Heart right ventricle (tissue), 16 donors: ENCODE measurements at regions not wholly inside any gene's neighbourhood (a gene's known extent, or its start where the extent isn't known, plus 50 kb on each side); places are given as distances from the start of the nearest gene placed in this dataset.

Experiments used
- ATAC-seq, 8 donors: fragments of 200-7000 bp; cut with Tn5 transposase; one replicate each; pipeline ENCODE4 v1.9.1; 2020; ENCODE audit warnings: mild to moderate bottlenecking in 8 of 8, moderate library complexity in 8 of 8, moderate number of reproducible peaks in 1 of 8
- DNase-seq, 2 donors: peaks; one replicate each; pipeline ENCODE4 v3.0.0-alpha.2; 2020
- H3K27ac ChIP-seq, 10 donors: fragments of 200-600 bp; sonication (generic) in 2 of 10; one replicate each; pipeline versions ENCODE4 v1.5.0 to v1.8.0; 2020 to 2022; ENCODE audit warnings: mild to moderate bottlenecking in 3 of 10
- H3K27me3 ChIP-seq, 7 donors: fragments of 200-600 bp; one replicate each; pipeline ENCODE4 v1.8.0; 2021 to 2022; ENCODE audit warnings: mild to moderate bottlenecking in 2 of 7
- H3K36me3 ChIP-seq, 9 donors: fragments of 200-600 bp; sonication (generic) in 1 of 9; one replicate each; pipeline versions ENCODE4 v1.5.0 to v1.8.0; 2020 to 2022; ENCODE audit warnings: mild to moderate bottlenecking in 2 of 9
- H3K4me1 ChIP-seq, 9 donors: fragments of 200-600 bp; sonication (generic) in 1 of 9; one replicate each; pipeline versions ENCODE4 v1.5.0 to v1.8.0; 2020 to 2022; ENCODE audit warnings: mild to moderate bottlenecking in 4 of 9
- H3K4me3 ChIP-seq, 10 donors: fragments of 200-600 bp; sonication (generic) in 2 of 10; one replicate each; pipeline versions ENCODE4 v1.5.0 to v1.8.0; 2020 to 2022; ENCODE audit warnings: mild to moderate bottlenecking in 7 of 10, moderate library complexity in 2 of 10
- H3K9me3 ChIP-seq, 11 donors: fragments of 200-600 bp in 10 of 11; sonication (generic) in 2 of 11; one replicate each; pipeline versions ENCODE4 v1.5.0 to v1.8.0; 2013 to 2022; ENCODE audit warnings: mild to moderate bottlenecking in 2 of 11, control low read depth in 1 of 11, moderate library complexity in 1 of 11
- WGBS, 2 donors: extraction: QIAGEN DNeasy Blood & Tissue Kit; methylation state at CpG; one replicate each; pipeline ENCODE4 v1.1.7; 2013; ENCODE audit warnings: inconsistent platforms in 1 of 2; 5-methylcytosine and 5-hydroxymethylcytosine counted together
- intact Hi-C, 10 donors: fragments of 100-400 bp; cut with DNase I; formaldehyde crosslinking; loops; one replicate each; pipeline versions ENCODE4 v1.11.1 to v1.14.2; 2022
- TF ChIP-seq, protein P1 (sequence below), 9 donors: fragments of 200-600 bp; sonication (generic) in 2 of 9; IDR thresholded peaks; one replicate each; pipeline versions ENCODE4 v1.5.0 to v1.8.0; 2021 to 2022; ENCODE audit warnings: antibody characterized with exemption in 9 of 9, mild to moderate bottlenecking in 5 of 9, moderate library complexity in 1 of 9
- donor health status: Arrhythmogenic right ventricular cardiomyopathy.
- donor health status: ischemic (EF 13 %, LVEDD 7.1; RV severe dilation, severe dysfunction).
- donor health status: healthy with polysubstance abuse.
- donor health status: DM: no; HTN: yes; CAD: no.
- donor health status: DM: no; HTN: no; CAD: no.
- donor health status: ischemic (EF 25% LVEDD 6.9; RV normal size, moderate dysfunction).
- donor health status: ischemic (EF 25% LVEDD 5.7; RV mildly dilated, moderate dysfunction).
- donor health status: healthy.
- donor health status: DM: yes; HTN: yes; CAD: no.
- donor health status: Ischemic cardiomyopathy.
- donor health status: ischemic (EF 35%, LVEDD 5.7; RV mildly dilated, moderate dysfunction).
- donor health status: nonischemic (EF 11% LVEDD 7.7; RV severe dilation, severe dysfunction).
- donor health status: DM: yes; HTN: yes; CAD: no.
- donor health status: PGD.
- donor health status: ischemic (EF 29% LVEDD 5.4; RV normal size, mild dysfunction).
- donor health status: nonischemic (EF 23%, LVEDD 6.1; RV moderate dilation, normal function).

DNA sequence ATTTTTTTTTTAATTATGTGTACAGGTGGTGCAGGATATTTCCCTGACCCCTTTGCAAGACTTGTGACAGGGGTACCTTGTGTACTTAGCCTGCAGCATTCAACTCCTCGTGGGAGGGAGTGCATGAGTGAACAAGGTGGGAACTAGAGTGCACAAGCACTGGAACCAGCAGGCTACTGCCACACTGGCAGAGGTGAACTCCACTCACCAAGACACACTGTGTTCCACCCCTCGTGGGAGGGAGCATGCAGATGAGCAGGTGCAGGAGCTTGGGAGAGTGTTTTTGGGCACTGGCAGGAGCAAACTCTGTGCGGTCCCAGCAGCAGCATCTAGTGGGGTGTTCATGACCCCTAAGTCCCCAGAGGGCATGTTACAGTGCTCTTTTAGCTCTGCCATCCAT is 282.7 kb upstream of the PLET1 start:
- H3K4me3 ChIP-seq: no peak overlapping the region
- ATAC-seq (peak in 1 of 8 donors; percentile 62), DNase-seq (no peak)
- no peaks in the 10 kb centered on the region for H3K36me3 ChIP-seq
- peaks cover 0 to 11% (median 3%) of the 10 kb centered on the region in 9 donors for H3K4me1 ChIP-seq
- intact Hi-C loops: no loop called here
- TF ChIP-seq, protein P1, sequence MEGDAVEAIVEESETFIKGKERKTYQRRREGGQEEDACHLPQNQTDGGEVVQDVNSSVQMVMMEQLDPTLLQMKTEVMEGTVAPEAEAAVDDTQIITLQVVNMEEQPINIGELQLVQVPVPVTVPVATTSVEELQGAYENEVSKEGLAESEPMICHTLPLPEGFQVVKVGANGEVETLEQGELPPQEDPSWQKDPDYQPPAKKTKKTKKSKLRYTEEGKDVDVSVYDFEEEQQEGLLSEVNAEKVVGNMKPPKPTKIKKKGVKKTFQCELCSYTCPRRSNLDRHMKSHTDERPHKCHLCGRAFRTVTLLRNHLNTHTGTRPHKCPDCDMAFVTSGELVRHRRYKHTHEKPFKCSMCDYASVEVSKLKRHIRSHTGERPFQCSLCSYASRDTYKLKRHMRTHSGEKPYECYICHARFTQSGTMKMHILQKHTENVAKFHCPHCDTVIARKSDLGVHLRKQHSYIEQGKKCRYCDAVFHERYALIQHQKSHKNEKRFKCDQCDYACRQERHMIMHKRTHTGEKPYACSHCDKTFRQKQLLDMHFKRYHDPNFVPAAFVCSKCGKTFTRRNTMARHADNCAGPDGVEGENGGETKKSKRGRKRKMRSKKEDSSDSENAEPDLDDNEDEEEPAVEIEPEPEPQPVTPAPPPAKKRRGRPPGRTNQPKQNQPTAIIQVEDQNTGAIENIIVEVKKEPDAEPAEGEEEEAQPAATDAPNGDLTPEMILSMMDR (IDR thresholded peaks at IDR 0.05): no peak
- WGBS, 2 donors: 81 to 86% methylated on average over 3 of the region's 3 CpGs
- H3K27ac ChIP-seq: no peak overlapping the region
- peaks cover 0 to 6% (median 0%) of the 10 kb centered on the region in 7 donors for H3K27me3 ChIP-seq
- no peaks in the 10 kb centered on the region for H3K9me3 ChIP-seq

DNA sequence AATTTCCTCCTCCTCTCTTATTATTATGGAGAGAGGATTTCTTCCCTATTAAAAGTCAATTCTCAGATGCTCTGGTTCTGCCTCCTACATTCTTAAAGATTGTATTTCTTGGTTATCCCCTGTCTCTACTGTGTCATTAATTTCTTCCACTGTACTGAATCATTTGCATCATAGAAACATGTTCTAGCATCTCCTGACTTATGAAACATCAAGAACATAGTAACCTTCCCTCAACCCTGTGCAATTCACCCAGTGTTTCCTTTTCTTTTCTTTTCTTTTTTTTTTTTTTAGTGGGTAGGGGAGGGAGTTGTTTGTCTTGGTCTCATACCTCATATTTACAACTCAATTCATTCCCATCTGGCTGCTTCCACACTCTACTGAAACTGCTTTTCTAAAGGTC is 288.0 kb upstream of the PLET1 start:
- Histone ChIP-seq H3K4me1 (peaks cover 0 to 6% (median 0%) of the 10 kb centered on the region in 9 donors), H3K27ac (no peak overlapping the region), H3K36me3 (no peaks in the 10 kb centered on the region), H3K4me3 (no peak overlapping the region), H3K27me3 (peaks cover 0 to 8% (median 0%) of the 10 kb centered on the region in 7 donors), H3K9me3 (no peaks in the 10 kb centered on the region)
- ATAC-seq (no peak), DNase-seq (no peak)
- intact Hi-C loops: no loop called here
- TF ChIP-seq, protein P1 (IDR thresholded peaks at IDR 0.05): no peak

- ATAC-seq: no peak
- peaks cover 0 to 8% (median 0%) of the 10 kb centered on the region in 7 donors for H3K27me3 ChIP-seq
- H3K36me3 ChIP-seq: no peaks in the 10 kb centered on the region
- H3K4me3 ChIP-seq: no peak overlapping the region
- TF ChIP-seq, protein P1 (IDR thresholded peaks at IDR 0.05): no peak
- WGBS, 2 donors: 73 to 76% methylated on average over 4 of the region's 4 CpGs
- intact Hi-C loops: loop anchor here in 2 of 10 donors (10.0 kb wide), 2 partner anchors 268 to 338 kb away; no protein-coding TSS in a partner anchor
- no peaks in the 10 kb centered on the region for H3K9me3 ChIP-seq
- no peak overlapping the region for H3K27ac ChIP-seq
- DNase-seq: no peak
- peaks cover 0 to 6% (median 0%) of the 10 kb centered on the region in 9 donors for H3K4me1 ChIP-seq
These were observed 292.6 kb upstream of the PLET1 start for GRCh38 chr11:112553205-112553731.

- H3K4me3 ChIP-seq: no peak overlapping the region
- H3K4me1 ChIP-seq: peaks cover 0 to 6% (median 0%) of the 10 kb centered on the region in 9 donors
- TF ChIP-seq, protein P1 (IDR thresholded peaks at IDR 0.05): no peak
- peaks cover 0 to 8% (median 0%) of the 10 kb centered on the region in 7 donors for H3K27me3 ChIP-seq
- 85 to 90% methylated on average over 4 of the region's 4 CpGs for WGBS, 2 donors
- H3K9me3 ChIP-seq: no peaks in the 10 kb centered on the region
- ATAC-seq (peak in 2 of 8 donors; percentile 23 to 55), DNase-seq (no peak)
- H3K27ac ChIP-seq: no peak overlapping the region
- intact Hi-C loops: loop anchor here in 5 of 10 donors (2.0 to 10.0 kb wide), 3 partner anchors 264 to 340 kb away; no protein-coding TSS in a partner anchor
- no peaks in the 10 kb centered on the region for H3K36me3 ChIP-seq
These were observed 293.9 kb upstream of the PLET1 start for GRCh38 chr11:112554586-112554985.
